ENCODE measurements at regions not wholly inside any gene's neighbourhood (a gene's known extent, or its start where the extent isn't known, plus 50 kb on each side); places are given as distances from the start of the nearest gene placed in this dataset.

DNA sequence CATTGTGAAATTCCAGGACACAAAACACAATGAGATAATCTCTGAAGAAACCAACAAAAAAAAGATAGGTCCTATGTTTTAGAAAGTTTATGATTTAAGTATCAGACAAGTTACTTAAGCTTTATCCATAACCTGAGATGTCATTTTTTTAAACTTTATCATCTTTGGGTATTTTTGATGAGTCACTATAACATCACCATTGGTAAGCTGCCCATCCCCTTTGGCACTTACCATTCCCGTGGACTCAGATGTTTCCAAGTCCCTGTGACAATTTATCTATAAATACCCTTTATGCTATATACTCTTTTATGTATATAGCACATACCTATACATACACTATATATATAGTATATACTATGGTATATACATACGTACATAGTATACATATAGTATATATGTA is 198.9 kb upstream of the GEMIN8 start:
- ATAC-seq (ENCODE audit: low read depth) = no peak

More for the DNA sequence above, 198.9 kb upstream of the GEMIN8 start:
- TF ChIP-seq MAFK (IDR thresholded peaks at IDR 0.05; ENCODE audit: low read depth, low read length) = no peak
- TF ChIP-seq, protein P1, sequence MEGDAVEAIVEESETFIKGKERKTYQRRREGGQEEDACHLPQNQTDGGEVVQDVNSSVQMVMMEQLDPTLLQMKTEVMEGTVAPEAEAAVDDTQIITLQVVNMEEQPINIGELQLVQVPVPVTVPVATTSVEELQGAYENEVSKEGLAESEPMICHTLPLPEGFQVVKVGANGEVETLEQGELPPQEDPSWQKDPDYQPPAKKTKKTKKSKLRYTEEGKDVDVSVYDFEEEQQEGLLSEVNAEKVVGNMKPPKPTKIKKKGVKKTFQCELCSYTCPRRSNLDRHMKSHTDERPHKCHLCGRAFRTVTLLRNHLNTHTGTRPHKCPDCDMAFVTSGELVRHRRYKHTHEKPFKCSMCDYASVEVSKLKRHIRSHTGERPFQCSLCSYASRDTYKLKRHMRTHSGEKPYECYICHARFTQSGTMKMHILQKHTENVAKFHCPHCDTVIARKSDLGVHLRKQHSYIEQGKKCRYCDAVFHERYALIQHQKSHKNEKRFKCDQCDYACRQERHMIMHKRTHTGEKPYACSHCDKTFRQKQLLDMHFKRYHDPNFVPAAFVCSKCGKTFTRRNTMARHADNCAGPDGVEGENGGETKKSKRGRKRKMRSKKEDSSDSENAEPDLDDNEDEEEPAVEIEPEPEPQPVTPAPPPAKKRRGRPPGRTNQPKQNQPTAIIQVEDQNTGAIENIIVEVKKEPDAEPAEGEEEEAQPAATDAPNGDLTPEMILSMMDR (conservative IDR thresholded peaks at IDR 0.05; ENCODE audit: low read depth, low read length) = no peak
- TF ChIP-seq NFE2L2 (IDR thresholded peaks at IDR 0.05; ENCODE audit: low read depth, low read length) = peak; percentile 37; the same call in 1 of the 2 replicates
- Histone ChIP-seq H2AK5ac (ENCODE audit: low read depth, low read length) (no peak overlapping the region), H3K4ac (ENCODE audit: low read depth, low read length) (no peak overlapping the region), H4K20me1 (ENCODE audit: insufficient read depth, low read length) (no peaks in the 10 kb centered on the region), H2AK9ac (replicated peaks; ENCODE audit: low read depth, low read length, poor library complexity) (no peak overlapping the region), H3K23ac (ENCODE audit: low read depth, low read length) (no peak overlapping the region), H2BK5ac (ENCODE audit: low read depth, low read length, poor library complexity, severe bottlenecking) (no peak overlapping the region), H4K91ac (ENCODE audit: insufficient read depth, low read depth, low read length) (no peak overlapping the region), H3K14ac (replicated peaks; ENCODE audit: low read depth, low read length) (no peak overlapping the region), H3K4me1 (ENCODE audit: control insufficient read depth, insufficient read depth, low read length) (no peaks in the 10 kb centered on the region), H3K4me3 (ENCODE audit: insufficient read depth, low read depth, low read length) (no peak overlapping the region), H4K5ac (ENCODE audit: low read depth, low read length) (no peak overlapping the region), H2BK20ac (ENCODE audit: low read depth, low read length) (no peak overlapping the region), H2BK15ac (ENCODE audit: low read depth, low read length) (no peak overlapping the region), H3K9me3 (ENCODE audit: control insufficient read depth, insufficient read depth, low read length) (0 out of 2 replicates have a peak, but pooled peaks cover 2% of the 10 kb centered on the region), H3K27ac (ENCODE audit: insufficient read depth, low read length) (no peak overlapping the region), H3K36me3 (ENCODE audit: control insufficient read depth, insufficient read depth, low read length) (no peaks in the 10 kb centered on the region), H3K4me2 (ENCODE audit: low read depth, low read length) (no peak overlapping the region), H4K8ac (ENCODE audit: low read depth in 2 of 2, low read length in 2 of 2) (no peak overlapping the region), H3K56ac (ENCODE audit: extremely low read depth, insufficient read depth, low read length) (no peak overlapping the region), H3K18ac (ENCODE audit: low read depth, low read length) (no peak overlapping the region), H2AFZ (replicated peaks; ENCODE audit: low read length, poor library complexity) (no peak overlapping the region), H2BK120ac (ENCODE audit: low read depth, low read length) (no peak overlapping the region), H3K9ac (ENCODE audit: low read depth, low read length) (no peak overlapping the region), H3K9me1 (ENCODE audit: insufficient read depth, low read length) (no peaks in the 10 kb centered on the region), H3K79me1 (ENCODE audit: low read depth in 1 of 2, low read length in 2 of 2) (no peaks in the 10 kb centered on the region), H3K27me3 (ENCODE audit: control insufficient read depth, insufficient read depth, low read length) (no peaks in the 10 kb centered on the region)
- intact Hi-C loops (cut with micrococcal nuclease) = no loop called here
- no CpG with 5 or more reads among the region's 2 CpGs for WGBS, 2 experiments (ENCODE audit: extremely low coverage in 2 of 2, insufficient read length in 1 of 2)
- no TSS peak for BruUV-seq (replicated peaks)
- DNase-seq = no peak
- in situ Hi-C loops (cut with MboI; ENCODE audit: low sequenced_read_pairs) = no loop called here
- ChIA-PET CTCF (no interaction called here), POLR2A (ENCODE audit: unreplicated experiment) (no interaction called here)
- dilution Hi-C loops (cut with HindIII; ENCODE audit: low sequenced_read_pairs, unreplicated experiment) = no loop called here
